EL (cell line): ENCODE measurements at regions not wholly inside any gene's neighbourhood (a gene's known extent, or its start where the extent isn't known, plus 50 kb on each side); places are given as distances from the start of the nearest gene placed in this dataset.

Source experiments
- DNase-seq: peaks from one replicate; pipeline ENCODE4 v3.0.0-alpha.2; 2016

- DNase-seq: no peak
These were observed 234.4 kb downstream of the BCL11A start for GRCh38 chr2:60319031-60319547.

- DNase-seq: no peak
These were observed 234.9 kb downstream of the BCL11A start for GRCh38 chr2:60318544-60318943.

GRCh38 chr2:60317844-60318243 lies 235.6 kb downstream of the BCL11A start:
- no peak for DNase-seq

GRCh38 chr2:60317034-60317386 lies 236.4 kb downstream of the BCL11A start:
- no peak for DNase-seq

GRCh38 chr2:60316381-60317033 lies 236.9 kb downstream of the BCL11A start:
- DNase-seq: no peak

- DNase-seq: no peak
These were observed 239.8 kb downstream of the BCL11A start for GRCh38 chr2:60313470-60314172.

- DNase-seq: no peak
These were observed 240.8 kb downstream of the BCL11A start for GRCh38 chr2:60312618-60313017.

- no peak for DNase-seq
These were observed 241.9 kb downstream of the BCL11A start for GRCh38 chr2:60311524-60311923.

GRCh38 chr2:60309941-60310660 lies 243.4 kb downstream of the BCL11A start:
- no peak for DNase-seq

GRCh38 chr2:60309336-60309735 lies 244.1 kb downstream of the BCL11A start:
- DNase-seq: no peak

- no peak for DNase-seq
These were observed 247.1 kb downstream of the BCL11A start for GRCh38 chr2:60306267-60306861.

GRCh38 chr2:60303680-60304079 lies 249.8 kb downstream of the BCL11A start:
- DNase-seq: no peak

GRCh38 chr2:60302377-60303126 lies 250.9 kb downstream of the BCL11A start:
- DNase-seq: no peak

- no peak for DNase-seq
These were observed 251.7 kb downstream of the BCL11A start for GRCh38 chr2:60301726-60302125.

GRCh38 chr2:60299179-60299578 lies 254.3 kb downstream of the BCL11A start:
- DNase-seq: no peak

GRCh38 chr2:60298006-60298696 lies 255.3 kb downstream of the BCL11A start:
- DNase-seq: no peak

GRCh38 chr2:60297296-60298005 lies 256.0 kb downstream of the BCL11A start:
- no peak for DNase-seq

- no peak for DNase-seq
These were observed 257.1 kb downstream of the BCL11A start for GRCh38 chr2:60296219-60296955.

GRCh38 chr2:60295636-60295962 lies 257.9 kb downstream of the BCL11A start:
- no peak for DNase-seq

- no peak for DNase-seq
These were observed 258.4 kb downstream of the BCL11A start for GRCh38 chr2:60294901-60295635.
